ENCODE measurements at regions not wholly inside any gene's neighbourhood (a gene's known extent, or its start where the extent isn't known, plus 50 kb on each side); places are given as distances from the start of the nearest gene placed in this dataset.

DNA sequence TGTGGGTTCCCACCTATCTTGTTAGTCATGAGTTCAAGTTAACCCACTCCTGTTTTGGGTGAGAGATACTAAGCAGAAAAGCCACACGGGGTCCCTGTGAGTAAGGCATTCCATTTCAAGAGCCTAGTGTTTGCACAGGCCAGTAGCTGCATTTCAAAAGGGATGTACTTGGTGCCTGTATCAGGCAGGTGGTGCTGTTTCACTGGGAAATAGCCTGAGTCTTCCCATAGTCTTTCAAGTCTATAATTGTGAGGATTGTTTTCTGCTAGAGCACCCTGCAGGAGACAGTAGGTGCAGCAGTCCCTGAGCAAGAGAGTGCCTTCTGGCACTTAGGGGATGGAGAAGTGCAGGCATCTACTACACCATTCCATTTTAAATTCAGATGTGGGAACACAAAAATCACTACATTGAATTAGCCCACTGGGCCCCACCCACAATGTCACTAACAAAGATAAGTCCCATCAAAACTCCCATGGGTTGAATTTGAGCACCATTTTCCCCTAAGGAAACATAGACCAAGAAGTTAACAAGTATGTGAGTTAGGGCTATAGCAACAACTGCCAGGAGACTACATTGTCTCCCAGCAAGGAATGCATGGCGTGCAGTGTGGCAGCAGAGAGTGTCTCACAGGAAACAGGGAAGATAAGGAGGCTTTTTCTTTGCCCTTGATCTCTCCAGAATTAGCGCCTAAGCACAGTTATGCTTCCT, 263.2 kb downstream of the COX7C start:
- DNase-seq = peak; percentile 87

DNA sequence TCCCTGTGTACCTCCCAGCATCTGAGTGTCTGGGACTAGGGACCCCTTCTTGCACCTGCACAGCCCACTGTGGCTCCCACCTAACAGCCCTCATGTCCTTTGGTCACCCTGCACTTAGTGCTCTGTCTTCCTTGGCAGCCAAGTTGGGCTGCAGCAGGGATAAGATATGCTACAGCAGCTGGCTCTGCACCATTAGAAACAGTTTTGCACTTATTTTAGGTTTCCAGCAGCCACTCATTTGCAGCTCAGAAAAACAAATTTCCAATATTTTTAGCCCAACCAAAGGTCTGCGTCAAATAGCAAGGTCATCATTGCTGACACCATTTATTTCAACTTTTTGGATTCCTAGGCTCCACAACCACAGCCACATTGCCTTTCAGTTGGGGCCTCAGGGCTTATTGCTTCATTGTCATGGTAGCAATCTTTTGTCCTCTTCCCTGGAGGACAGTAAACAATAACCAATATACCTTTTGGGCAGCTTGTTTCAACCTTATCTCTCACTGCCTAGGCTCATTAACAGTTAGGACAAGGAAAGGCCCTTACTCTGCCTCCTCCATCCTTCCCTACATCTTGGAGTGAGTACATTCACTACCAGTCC, 263.9 kb downstream of the COX7C start:
- no peak for DNase-seq

- DNase-seq = no peak
Observed at GRCh38 chr5:86884608-86885007, 266.9 kb downstream of the COX7C start.

GRCh38 chr5:86885011-86885410, 267.3 kb downstream of the COX7C start:
- no peak for DNase-seq

- no peak for DNase-seq
Observed at GRCh38 chr5:86885489-86886230, 267.9 kb downstream of the COX7C start.

- DNase-seq = no peak
Observed at GRCh38 chr5:86890375-86890774, 272.6 kb downstream of the COX7C start.

DNA sequence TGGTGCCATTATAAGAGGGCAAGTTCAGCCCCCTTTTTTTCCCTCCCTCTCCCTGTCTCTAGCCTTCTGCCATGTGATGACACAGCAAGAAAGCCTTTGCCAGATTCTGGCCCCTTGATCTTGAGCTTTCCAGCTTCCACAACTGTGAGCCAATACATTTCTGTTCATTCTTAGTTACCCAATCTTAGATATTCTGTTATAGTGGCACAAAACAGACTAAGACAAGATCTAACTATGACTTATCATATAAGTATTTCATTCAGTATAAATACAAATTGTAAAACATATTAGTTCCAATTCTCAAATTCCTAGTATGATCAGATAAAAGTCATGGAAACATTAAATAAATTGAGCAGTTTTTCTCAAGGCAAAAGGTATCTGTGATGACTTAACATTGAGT, 276.3 kb downstream of the COX7C start:
- no peak for DNase-seq

DNA sequence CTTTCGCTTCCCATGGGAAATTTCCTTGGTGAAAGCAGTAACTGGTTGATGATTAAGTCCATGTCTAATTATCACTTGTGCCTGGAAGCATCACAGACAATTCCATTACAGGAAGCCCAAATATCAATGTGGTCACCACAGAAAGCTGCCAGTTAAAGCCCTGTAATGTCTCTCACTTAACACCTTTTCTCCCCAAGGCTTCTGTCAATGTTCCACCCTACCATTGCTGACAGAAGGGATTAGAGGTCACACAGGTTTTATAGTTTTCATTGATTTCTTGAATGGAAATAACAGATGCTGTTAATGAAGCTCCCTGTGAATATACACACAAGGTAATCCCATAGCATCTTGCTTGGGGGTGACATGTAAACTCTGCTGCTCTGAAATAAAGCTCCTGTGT, 279.2 kb downstream of the COX7C start:
- no peak for DNase-seq

GRCh38 chr5:86909418-86910295, 291.9 kb downstream of the COX7C start:
- DNase-seq = no peak

DNA sequence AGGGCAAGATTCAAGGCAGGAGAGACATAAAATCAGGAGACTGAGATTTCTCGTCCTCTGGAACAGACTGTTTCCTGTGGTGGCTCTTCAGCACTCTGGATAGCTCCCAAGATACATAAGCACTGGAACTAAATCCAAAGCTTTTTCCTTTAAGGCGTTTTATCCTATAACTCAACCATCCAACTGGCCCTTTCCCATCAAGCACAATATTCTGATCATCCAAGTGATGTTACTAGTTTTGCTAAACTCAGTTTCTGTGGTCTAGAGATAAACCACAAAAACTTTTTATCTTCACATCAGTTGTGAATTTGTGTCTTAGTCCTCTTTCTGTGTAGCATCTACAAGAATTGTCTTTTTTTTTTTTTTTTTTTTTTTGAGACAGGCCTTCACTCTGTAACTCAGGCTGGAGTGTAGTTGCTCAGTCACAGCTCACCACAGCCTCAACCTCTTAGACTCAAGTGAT, 299.4 kb downstream of the COX7C start:
- DNase-seq = no peak

- no peak for DNase-seq
Observed at GRCh38 chr5:86918246-86918645, 300.5 kb downstream of the COX7C start.

DNA sequence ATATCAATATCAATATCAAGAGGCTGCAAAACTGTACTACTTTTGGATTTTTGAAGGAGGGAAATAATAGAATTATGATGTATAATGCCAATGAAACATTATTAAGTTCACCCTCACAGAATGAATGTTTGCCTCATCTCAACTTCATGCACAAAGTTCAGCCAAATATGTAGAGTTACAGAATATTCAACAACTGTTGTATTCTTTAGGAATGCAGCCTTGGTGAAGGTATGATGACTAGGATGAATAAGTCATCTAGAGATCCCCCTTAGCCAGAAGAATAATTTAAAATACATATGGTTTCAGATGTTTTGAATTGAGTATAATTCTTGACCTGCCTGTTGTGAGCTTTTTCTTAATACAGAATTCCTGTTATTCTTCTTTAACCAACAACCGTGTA, 308.3 kb downstream of the COX7C start:
- no peak for DNase-seq

DNA sequence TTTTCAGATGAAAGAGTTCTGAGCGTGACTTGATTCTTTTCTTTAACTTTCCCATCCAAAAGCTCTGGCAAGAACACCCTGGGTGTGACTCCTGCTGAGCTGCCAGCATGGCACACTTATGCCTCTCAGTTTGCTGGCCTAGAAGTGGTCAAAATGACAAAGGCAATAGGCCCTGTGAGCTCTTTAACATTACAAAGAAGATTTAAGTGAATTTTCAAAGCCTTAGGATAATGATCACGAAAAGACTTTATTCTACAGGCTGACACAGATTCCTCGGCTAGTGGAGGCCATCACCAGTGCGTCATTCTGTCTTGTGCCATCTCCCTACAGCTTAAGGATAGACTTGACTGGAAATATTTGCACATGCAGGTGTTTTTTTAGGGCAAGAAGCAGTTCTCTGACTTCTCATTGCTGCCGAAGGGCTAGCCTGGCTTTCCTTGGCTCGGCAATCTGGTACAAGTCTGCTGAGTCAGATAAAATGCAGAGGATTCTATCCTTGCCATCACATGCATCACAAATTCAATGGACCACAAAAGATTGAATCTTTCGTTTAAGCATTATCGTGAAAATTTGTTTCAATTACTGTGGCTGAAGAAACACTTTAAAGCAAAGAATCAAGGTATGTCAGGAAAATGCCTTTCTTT, 311.5 kb downstream of the COX7C start:
- no peak for DNase-seq

- DNase-seq = no peak
Observed at GRCh38 chr5:86951761-86952160, 315.9 kb upstream of the RASA1 start.

DNA sequence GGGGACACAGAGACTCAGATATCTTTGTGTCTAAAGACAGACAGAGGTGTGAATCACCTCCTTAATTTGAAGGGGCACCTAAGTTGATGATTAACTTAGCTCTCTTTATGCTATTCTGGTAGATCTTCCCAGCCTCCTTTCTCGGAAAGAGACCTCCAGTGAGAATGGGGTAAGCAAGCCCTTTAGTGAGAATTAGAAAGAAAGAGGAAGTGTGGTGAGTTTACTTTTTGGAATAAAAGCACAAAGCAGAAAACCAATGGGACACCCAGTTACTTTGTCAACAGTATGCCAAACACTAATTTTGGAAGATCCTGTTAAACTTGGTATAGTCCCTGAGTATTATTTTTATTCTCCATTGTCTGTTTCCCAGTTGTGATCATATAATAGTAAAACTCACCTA, 302.8 kb upstream of the RASA1 start:
- DNase-seq = no peak

DNA sequence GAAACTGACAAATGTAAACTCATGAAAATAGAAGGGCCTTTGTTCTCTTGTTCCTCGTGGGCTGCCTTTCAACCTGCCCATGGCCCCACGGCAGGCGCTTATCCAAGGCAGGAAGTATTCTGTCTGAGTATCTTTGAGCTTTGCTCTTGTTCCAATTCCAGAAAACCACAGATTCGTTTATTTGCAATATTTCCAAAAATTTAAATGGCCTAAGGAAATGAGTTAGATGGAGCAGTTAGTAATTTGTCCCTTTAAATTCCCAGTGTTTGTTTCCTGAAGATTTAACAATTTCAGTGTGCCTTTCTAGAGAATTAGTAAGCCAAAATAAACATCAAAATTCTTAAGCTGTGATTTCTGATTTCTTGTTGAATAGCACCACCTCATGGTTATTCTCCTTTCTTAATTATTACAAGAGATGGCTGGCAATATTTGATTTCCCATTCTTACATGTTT, 299.4 kb upstream of the RASA1 start:
- DNase-seq = peak; percentile 32

GRCh38 chr5:86970361-86970760, 297.3 kb upstream of the RASA1 start:
- no peak for DNase-seq

DNA sequence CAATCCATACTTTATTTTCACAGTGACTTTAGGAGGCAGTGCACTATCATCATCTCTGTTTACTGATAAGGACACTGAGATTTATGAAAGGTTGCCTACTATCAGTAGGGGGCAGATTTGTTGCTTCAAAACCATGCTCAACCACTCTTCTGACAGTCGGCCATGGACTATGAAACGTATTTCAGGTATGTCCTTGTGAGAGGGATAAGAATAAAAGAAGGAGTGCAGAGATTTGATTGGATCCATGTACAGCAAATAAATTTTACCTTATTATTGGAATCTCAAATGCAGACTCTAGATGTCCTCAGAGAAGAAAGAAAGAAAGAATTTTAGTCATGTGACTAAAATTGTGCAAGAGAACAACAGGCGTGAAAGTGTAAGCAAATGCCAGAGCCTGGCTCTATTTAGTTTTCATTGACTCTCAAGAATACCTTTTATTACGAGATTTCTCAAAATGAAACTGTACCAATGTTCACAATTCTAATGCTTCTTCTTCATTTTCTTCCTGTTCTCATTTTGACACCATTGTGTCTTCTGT, 296.6 kb upstream of the RASA1 start:
- DNase-seq = no peak

DNA sequence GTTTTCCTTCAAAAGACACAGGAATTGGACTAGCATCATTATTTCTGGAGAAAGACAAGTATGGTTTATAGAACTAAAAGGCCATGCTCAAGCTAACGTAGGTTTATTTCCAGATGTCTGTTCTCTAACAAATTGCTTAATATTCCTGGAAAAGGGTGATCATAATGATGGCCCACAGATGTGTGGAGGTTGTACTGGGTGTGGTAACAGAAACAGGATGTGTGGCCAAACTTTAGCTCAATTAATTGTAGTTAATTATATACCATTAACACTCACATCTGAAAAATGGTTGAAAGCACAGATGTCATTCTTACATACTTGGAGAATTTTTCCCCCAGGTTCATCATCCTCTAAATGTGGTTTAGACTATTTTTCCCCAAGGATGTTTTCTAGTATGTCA, 292.7 kb upstream of the RASA1 start:
- DNase-seq = no peak

DNA sequence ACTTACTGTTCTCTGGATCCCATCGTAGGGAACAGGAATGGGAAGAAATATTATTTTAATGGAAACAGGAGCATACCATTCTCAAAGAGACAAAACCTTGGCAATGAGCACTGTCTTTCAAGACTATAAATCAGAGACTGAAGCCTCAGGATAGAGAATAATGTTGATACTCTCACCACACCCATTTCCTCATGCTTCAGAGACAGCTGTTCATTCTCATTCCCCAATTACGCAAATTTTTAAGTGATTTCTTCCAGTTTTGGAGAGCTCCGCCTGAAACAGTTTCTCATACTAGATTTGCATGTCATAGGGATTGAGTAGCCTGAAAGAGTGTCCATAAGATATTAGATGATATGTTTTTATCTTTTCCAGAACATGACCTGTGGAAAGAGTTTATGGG, 290.5 kb upstream of the RASA1 start:
- DNase-seq = no peak

GRCh38 chr5:86977808-86978207, 289.9 kb upstream of the RASA1 start:
- DNase-seq = no peak

DNA sequence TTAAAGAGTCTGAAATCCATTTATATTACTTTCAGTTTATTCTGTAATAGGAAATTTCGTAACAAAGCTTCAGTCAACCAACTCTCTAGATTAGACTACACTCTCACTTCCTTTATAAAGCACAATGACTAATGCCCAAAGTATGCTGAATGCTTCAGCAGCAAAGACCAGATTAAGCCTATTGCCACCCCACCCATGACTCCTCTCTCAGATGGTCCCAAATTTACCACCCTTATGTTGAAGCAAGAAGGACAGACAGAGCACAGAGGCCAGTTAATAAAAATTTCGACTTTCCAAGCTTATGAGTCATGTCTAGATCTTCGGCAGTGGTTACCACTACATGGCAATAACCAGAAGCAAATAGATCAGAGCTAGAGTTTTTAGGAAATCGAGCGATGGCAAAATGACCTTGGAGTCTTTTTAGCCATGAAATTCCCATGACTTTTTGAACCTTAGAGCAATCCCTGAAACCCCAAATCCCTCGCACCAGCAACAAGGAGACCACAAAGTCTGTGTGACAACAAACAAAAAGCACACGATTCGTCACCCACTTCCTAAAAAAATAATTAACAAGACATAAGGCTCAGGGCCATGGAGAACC, 287.8 kb upstream of the RASA1 start:
- no peak for DNase-seq

Data from NCI-H748 treated with DMSO at 0.1 percent for 48 hours (cell line).